NCI-H1694 treated with DMSO at 0.1 percent for 48 hours (cell line): ENCODE measurements at regions not wholly inside any gene's neighbourhood (a gene's known extent, or its start where the extent isn't known, plus 50 kb on each side); places are given as distances from the start of the nearest gene placed in this dataset.

Source experiments
- DNase-seq: peaks from one replicate; lab custom pipeline; 2025; lab: John Stamatoyannopoulos, UW

- DNase-seq: no peak
These were observed 86.5 kb downstream of the MTRR start for GRCh38 chr5:7955476-7955875.

DNA sequence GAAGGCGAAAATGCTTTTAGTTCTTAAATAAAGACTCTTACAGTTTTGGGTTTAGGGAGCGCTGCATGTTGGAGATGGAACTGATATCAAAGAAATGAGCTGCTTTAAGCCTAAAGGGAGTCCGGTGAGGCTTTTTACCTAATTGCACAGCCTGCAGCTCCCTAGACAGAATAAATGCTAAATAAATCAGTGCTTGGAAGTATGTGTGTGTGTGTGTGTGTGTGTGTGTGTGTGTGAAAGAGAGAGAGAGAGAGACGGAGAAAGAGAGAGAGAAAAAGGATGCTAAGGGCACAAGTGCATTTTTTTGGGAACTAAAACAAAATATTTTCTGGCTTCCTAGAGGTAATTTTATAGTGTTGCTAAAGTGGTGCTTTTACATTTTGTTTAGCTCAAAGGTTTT, 88.4 kb downstream of the MTRR start:
- DNase-seq: no peak

DNA sequence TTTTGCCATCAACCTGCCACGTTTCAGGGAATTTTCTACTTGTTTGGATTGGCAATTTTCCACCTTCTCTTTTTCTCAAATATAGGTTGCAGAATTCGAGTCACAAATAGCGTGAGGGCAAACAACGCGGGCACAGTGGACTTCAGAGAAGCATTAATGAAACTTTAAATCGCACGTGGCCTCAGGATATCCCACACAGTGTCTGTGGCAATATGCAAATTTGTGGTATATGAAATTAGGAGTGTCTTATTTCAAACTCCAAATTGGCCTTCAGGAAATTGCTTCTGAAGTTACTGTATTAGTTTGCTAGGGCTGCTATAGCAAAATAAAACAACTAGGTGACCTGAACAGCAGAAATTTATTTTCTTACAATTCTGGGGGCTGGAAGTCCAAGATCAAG, 91.2 kb downstream of the MTRR start:
- no peak for DNase-seq

DNA sequence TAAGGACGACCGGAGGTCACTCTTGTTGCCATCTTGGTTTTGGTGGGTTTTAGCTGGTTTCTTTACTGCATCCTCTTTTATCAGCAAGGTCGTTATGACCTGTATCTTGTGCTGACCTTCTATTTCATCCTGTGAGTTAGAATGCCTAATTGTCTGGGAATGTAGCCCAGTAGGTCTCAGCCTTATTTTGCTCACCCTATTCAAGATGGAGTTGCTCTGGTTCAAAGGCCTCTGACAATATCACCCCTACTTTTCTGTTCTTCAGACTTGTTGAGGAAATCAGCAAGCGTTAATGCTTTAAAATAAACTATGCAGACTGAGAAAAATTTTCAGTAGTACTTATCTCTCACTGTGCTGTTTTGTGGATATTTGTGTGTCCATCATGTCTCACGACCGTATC, 92.6 kb downstream of the MTRR start:
- no peak for DNase-seq

GRCh38 chr5:7970816-7971215, 101.9 kb downstream of the MTRR start:
- DNase-seq: no peak

- no peak for DNase-seq
These were observed 107.7 kb downstream of the MTRR start for GRCh38 chr5:7976411-7977190.

- DNase-seq: no peak
These were observed 109.2 kb downstream of the MTRR start for GRCh38 chr5:7978114-7978513.

- DNase-seq: no peak
These were observed 110.0 kb downstream of the MTRR start for GRCh38 chr5:7978991-7979390.

GRCh38 chr5:7980881-7981280, 111.9 kb downstream of the MTRR start:
- peak; percentile 16 for DNase-seq

GRCh38 chr5:7983433-7983832, 114.5 kb downstream of the MTRR start:
- DNase-seq: no peak

GRCh38 chr5:7991125-7991821, 122.3 kb downstream of the MTRR start:
- no peak for DNase-seq

- DNase-seq: no peak
These were observed 126.8 kb downstream of the MTRR start for GRCh38 chr5:7995688-7996294.

DNA sequence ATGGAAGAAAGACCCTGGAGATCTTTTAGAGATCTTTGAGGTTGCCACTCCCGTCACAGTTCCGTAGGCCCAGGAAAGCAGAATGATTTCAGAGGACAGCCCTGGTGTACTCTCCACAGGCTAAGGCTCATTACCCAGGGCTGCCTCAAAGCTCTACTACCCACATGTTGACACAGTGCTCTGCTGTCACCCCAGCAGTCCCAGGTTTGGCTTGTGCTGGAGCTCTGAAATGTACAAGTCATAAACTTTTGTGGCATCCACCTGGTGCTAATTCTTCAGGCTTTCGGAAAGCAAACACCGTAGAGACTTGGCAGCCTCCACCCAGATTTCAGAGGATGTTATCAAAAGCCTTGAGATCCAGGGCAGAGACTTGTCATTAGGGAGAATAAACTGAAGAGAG, 136.5 kb downstream of the MTRR start:
- DNase-seq: no peak

- no peak for DNase-seq
These were observed 143.4 kb downstream of the MTRR start for GRCh38 chr5:8012131-8012977.

GRCh38 chr5:8013948-8014710, 145.2 kb downstream of the MTRR start:
- DNase-seq: no peak

- DNase-seq: no peak
These were observed 150.8 kb downstream of the MTRR start for GRCh38 chr5:8019719-8020218.

DNA sequence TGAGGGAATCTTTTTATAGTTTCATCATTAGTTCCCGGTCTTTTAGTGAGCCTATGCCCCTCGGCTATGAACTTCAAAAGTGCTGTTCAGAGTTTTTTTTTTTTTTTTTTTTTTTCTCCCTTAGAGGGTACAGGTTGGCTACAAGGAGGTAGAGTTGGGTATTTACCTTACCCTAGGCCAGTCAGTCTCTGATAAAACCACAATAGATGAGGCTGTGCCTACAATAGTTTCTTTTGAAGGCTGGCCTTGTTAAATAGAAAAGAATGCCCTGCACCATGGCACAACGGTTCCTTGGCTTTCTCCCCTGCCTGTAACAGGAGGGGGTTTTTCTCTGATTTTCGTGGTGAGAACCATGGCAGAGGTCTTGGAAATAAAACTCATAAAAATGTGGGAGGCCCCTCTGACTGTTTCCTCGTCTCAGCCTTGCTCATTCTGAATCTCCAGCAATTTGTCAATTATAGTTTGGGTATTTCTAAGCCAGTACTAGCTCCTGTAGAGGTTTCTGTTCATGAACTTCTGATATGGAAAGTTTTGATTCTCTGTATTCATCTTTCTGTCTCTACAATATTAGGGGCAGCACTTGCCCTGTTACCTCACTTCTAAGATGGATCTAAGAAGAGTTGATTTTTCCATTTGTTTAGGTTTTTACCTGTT, 152.0 kb downstream of the MTRR start:
- DNase-seq: no peak

GRCh38 chr5:8028243-8028642, 159.3 kb downstream of the MTRR start:
- no peak for DNase-seq

DNA sequence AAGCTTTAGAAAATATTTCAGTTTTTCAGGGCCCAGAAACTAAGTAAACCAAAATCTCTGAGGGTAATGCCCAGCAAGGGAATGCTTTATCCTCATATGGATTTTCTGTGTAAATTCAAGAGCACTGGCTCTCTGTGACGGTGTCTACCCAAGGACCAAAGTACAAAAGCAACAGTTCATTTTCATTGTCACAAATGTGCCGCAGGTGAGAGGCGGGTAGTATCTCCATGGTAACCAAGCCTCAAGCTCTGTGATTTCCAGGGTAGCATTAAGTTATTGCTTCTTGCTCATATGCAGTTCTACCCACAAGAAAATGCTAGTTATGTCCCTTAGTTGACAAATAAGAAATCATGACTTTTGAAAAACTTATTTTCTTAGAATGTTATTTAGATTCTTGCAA, 164.3 kb downstream of the MTRR start:
- no peak for DNase-seq

- no peak for DNase-seq
These were observed 165.9 kb downstream of the MTRR start for GRCh38 chr5:8034852-8035251.

GRCh38 chr5:8048920-8049319, 180.0 kb downstream of the MTRR start:
- peak; percentile 92 for DNase-seq
